ENCODE measurements at regions not wholly inside any gene's neighbourhood (a gene's known extent, or its start where the extent isn't known, plus 50 kb on each side); places are given as distances from the start of the nearest gene placed in this dataset.
"Not testable (repeated sequence)": the region's sequence is repeated elsewhere in the genome, so short reads cannot be mapped to it uniquely, and the experiment has no call there.

DNA sequence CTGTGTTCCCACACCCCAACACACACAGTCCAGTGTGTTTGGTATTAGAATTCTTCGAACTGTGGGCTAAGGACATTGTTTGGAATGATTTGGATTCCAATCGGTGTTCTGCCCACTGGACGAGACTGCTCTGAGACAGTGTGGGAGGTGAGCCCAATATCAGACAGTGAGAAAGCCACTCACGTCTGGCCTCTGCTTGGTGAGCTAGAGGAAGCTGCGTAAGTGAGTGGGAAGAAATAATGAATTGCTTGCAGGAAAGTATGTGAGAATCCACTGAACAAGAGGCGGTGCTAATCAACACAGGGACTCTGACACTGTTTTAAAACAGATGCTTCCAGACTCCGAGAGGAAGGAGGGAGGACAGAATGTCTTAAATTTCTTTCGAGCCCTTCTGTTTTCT lies 675.0 kb upstream of the ANKRD30A start:
- DNase-seq (ENCODE audit: low read depth): no peak

DNA sequence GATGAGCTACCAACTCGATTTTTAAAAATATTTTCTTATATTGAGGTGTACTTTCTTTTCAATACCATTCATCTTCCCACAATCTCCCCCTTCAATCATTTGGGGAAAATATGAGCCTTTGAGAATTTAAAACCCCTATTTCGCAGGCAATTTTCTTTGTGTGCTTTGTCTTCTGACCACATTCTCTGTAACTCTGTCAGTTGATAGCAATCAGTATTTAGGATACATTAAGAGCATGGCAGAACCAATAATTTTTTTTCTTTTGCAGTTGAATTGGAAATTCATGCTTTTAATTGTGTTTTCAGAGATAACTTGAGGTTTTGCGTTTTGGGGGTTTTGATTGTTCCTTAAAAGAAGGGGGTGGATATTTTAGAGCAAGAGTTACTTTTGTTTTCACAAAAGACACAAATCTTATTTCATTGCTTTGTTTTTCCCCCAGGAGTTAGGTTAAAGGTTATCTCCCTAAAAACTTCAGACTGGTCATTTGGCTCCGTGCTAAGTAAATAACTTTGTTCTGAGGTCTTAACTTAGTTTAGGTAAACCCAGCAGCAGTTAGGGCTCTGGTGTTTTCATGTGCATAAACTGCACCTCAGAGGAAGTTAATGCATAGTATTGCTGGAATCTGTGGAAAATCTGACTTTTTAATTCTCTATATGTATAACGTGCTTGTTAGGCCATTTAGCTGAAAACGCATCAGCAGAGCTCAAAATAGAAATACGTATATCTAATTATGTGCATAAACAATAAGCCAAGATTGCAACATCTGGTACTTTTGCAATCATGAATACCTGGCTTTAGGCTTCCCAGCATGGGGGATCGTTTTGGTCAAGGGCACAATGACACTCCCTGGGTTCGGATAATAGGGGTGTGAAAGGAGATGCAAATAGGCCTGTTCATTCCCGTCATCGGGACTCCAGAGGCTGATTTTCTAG lies 676.4 kb upstream of the ANKRD30A start:
- DNase-seq (ENCODE audit: low read depth): no peak

DNA sequence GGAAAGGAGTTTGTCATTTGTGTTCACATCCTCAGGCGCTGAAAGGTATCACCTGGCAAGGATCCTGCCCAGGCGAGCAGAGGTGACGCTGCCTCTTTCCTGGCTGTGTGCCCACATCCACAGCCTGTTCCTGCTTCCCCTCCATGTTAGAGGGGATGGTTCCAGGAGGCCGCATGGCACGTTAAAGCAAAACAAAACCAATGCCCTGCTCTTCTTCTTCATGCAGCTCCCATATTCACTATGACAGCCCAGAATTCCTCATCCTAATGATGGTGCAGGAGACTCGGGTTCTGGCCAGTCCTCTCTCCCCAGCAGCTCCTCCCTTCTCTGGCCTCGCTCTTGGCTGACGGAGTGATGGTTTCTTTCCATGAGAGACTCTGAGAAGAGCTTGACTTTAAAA lies 678.5 kb upstream of the ANKRD30A start:
- no peak for DNase-seq (ENCODE audit: low read depth)

GRCh38 chr10:36443233-36443632 lies 682.2 kb upstream of the ANKRD30A start:
- no peak for DNase-seq (ENCODE audit: low read depth)

GRCh38 chr10:36441557-36441956 lies 683.8 kb upstream of the ANKRD30A start:
- no peak for DNase-seq (ENCODE audit: low read depth)

- no peak for DNase-seq (ENCODE audit: low read depth)
Measured at GRCh38 chr10:36440539-36440938, 684.9 kb upstream of the ANKRD30A start.

DNA sequence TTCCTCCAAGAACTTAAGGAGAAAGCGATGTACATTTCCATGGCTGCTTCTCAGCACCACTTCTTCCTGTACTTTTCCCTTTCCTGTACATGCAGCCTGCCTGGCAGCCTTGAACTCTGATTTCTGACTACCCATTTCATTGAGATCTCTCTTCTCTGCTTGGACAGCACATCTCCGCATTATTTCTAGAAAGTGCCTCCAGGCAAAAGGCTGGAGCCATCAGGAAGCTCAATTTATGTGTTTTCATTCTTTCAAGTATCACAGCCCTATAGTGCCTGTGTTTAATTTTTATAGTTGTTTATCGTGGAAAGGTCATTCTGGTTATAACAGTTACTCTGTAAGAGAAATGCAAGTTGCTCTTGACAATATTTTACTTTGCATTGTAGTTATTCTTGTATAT lies 688.0 kb upstream of the ANKRD30A start:
- DNase-seq (ENCODE audit: low read depth): no peak

- no peak for DNase-seq (ENCODE audit: low read depth)
Measured at GRCh38 chr10:36428507-36428906, 696.9 kb upstream of the ANKRD30A start.

GRCh38 chr10:36425131-36425797 lies 700.1 kb upstream of the ANKRD30A start:
- no peak for DNase-seq (ENCODE audit: low read depth)

DNA sequence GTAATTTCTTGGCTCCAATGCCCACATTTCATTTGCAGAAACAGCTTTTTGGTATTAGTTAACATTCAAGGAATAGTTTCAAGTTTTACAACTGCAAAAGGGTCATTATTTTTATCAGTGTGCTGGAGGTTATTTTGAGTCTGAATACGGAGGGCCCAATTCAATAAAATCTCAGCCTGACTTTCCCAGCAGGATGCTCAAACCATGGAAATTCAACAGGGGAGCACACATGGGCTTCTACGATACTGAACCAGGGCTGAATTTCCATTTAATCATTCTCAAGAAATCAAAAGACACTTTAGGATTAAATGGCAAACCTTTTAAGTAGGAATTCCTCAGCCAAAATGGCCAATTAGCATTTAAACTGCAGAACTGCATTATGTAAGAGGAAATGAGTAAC lies 700.9 kb upstream of the ANKRD30A start:
- DNase-seq (ENCODE audit: low read depth): no peak

GRCh38 chr10:36423821-36424248 lies 701.6 kb upstream of the ANKRD30A start:
- DNase-seq (ENCODE audit: low read depth): no peak

DNA sequence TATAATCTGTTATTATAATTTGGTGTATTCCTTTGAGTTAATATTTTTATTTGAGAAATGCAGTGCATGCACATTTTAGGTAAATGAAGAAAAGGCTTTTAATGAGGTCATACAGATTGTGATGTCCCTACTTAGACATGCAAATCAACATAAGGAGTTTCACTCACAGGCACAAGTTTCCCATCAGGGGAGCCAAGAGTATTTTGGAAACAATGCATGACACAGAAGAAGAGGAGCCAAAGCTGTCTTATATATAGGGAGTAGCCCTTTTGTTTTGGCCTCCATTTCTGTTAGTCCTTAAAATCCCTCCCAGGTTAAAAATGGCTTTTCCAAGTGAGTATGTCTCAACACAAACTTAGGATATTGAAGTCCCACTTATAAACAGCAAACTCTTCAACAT lies 703.4 kb upstream of the ANKRD30A start:
- DNase-seq (ENCODE audit: low read depth): no peak

GRCh38 chr10:36416513-36416912 lies 708.9 kb upstream of the ANKRD30A start:
- no peak for DNase-seq (ENCODE audit: low read depth)

GRCh38 chr10:36412942-36413341 lies 712.5 kb upstream of the ANKRD30A start:
- no peak for DNase-seq (ENCODE audit: low read depth)

DNA sequence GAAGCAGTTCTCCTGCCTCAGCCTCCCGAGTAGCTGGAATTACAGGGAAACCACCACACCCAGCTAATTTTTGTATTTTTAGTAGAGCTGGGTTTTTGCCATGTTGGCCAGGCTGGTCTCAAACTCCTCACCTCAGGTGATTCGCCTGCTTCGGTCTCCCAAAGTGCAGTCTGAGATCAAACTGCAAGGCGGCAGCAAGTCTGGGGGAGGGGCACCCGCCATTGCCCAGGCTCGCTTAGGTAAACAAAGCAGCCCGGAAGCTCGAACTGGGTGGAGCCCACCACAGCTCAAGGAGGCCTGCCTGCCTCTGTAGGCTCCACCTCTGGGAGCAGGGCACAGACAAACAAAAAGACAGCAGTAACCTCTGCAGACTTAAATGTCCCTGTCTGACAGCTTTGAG lies 725.2 kb upstream of the ANKRD30A start:
- not testable (repeated sequence) for DNase-seq (ENCODE audit: low read depth)

DNA sequence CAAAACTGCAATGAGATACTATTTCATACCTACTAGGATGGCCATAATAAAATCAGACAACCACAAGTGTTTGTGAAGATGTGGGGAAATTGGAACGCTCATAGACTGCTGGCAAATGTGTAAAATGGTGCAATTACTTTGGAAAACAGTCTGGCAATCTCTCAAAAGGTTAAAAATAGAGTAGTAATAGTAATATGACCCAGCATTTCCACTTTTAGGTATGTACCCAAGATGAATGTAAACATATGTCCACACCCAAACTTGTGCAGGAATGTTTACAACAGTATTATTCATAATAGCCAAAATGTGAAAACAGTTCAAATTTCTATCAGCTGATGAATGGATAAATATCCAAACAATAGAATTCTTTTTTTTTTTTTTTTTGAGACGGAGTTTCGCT lies 731.6 kb upstream of the ANKRD30A start:
- DNase-seq (ENCODE audit: low read depth): no peak

- no peak for DNase-seq (ENCODE audit: low read depth)
Measured at GRCh38 chr10:36391405-36391804, 734.0 kb upstream of the ANKRD30A start.

- no peak for DNase-seq (ENCODE audit: low read depth)
Measured at GRCh38 chr10:36390221-36390620, 735.2 kb upstream of the ANKRD30A start.

DNA sequence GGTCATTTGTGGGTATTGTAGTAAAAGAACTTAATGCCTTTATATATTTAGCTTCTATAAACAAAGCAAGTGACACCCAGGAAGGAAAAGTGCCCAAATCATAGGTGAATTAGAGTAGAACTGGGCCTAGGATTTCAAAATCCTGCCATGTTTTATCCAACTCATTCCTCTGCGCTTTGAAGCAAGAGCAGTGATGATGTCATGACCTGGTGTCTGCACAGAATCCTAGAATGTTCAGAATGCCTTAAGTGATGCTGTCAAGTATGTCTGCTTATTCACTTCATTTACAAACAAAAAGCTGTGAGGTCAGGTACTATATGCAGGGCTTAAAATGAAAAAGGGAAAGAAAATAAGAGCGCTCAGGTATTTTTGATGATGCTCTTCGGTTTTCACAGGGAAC lies 737.2 kb upstream of the ANKRD30A start:
- DNase-seq (ENCODE audit: low read depth): no peak

DNA sequence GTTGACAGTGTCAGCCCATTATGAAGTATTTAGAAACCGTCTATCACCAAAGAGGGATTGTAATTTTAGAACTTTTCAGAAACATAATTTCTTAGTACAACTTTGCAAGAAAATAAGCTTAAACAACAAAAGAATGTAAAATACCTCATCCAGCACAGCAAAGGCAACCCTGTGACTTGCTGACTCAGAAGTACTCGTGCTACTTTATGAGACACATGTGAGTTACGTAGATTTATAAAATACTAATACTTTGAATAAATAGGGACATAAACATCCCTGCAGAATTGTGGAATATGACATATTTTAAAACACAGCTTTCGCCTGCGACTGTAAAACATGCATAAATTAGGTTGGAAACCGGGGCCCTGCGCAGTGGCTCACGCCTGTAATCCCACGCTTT lies 739.7 kb upstream of the ANKRD30A start:
- DNase-seq (ENCODE audit: low read depth): no peak

GRCh38 chr10:36383349-36383748 lies 741.3 kb upstream of the FZD8 start:
- DNase-seq (ENCODE audit: low read depth): no peak

DNA sequence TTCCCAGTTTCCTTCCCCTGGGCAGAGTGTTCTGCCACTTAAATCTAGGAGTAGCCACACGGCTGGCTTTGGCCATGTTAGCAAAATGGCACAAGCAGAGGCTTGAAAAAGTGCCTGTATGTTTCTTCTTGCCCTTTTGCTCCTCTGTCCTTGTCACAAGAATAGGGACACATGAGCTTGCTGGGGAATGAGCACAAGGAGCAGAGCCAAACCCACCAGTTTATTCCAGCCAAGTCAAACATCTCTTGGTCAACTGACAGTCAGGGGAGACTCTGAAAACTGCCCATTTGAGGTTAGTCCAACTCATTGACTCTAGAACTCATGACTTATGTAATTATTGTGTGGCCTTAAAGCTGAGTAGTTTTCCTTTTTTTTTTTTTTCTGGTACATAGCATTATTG lies 739.7 kb upstream of the FZD8 start:
- no peak for DNase-seq (ENCODE audit: low read depth)

DNA sequence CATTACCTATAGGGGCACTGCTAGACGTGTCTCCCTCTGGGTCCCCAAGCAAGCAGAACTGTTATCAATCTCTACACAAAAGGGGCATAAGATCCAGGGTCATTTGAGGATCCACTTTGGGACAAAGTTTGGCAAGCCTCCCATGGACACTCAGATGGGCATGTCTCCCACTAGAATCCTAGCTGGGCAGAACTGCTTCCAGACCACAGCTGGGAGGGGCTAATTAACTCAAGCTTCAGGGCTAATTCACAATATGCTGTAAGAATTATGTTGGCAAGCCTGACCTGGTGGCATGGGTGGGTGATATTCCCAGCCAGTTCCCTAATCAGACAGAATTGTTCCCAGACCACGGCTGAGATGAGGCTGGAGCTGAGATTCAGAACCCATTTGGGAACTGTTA lies 738.4 kb upstream of the FZD8 start:
- no peak for DNase-seq (ENCODE audit: low read depth)

- no peak for DNase-seq (ENCODE audit: low read depth)
Measured at GRCh38 chr10:36375107-36375506, 733.0 kb upstream of the FZD8 start.

Data from CMK (cell line).